Retina (tissue), 1 donor: ENCODE measurements at regions not wholly inside any gene's neighbourhood (a gene's known extent, or its start where the extent isn't known, plus 50 kb on each side); places are given as distances from the start of the nearest gene placed in this dataset.
"Not testable (repeated sequence)": the region's sequence is repeated elsewhere in the genome, so short reads cannot be mapped to it uniquely, and the experiment has no call there.

Experiments used
- DNase-seq: peaks from one replicate; pipeline ENCODE4 v3.0.0-alpha.2; 2016

- no peak for DNase-seq
Measured at GRCh38 chr3:61381745-61382392, 130.6 kb upstream of the FHIT start.

- no peak for DNase-seq
Measured at GRCh38 chr3:61387817-61388216, 136.6 kb upstream of the FHIT start.

GRCh38 chr3:61393480-61393947 is 142.3 kb upstream of the FHIT start:
- DNase-seq, result not testable (repeated sequence)

DNA sequence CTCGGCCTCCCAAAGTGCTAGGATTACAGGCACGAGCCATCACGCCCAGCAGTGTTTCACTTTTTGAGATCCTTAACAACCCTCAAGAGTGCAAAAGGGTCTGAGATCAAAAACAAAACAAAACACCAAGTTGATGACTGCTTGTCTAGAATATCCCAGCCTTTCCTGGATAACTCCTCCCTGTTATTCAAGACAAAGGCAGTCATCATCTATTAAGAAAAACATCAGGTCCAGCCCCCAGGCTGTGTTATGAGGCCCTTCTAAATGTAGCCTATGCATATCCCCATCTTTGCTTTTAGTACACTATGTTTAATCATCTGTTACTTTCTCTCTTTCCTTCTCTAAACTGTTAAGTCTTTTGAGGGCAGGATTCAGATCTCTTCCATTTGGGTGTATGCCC is 150.1 kb upstream of the FHIT start:
- DNase-seq, result no peak

DNA sequence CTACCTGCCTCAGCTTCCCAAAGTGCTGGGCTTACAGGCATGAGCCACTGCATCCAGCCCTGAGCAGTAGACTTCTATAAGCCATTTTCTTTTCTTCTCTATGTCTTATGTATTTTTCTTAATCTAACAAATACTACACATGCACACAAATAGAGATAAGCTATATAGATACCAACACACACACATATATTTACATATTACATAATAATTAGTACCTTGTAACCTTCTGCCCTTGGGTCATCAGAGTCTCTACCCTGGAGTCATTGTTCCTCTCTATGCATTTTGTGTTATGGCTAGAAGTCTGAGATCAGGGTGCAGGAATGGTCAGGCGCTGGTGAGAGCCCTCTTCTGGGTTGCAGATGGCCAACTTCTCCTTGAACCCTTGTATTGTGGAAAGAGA is 154.0 kb upstream of the PTPRG start:
- no peak for DNase-seq

GRCh38 chr3:61409638-61410037 is 151.7 kb upstream of the PTPRG start:
- no peak for DNase-seq

GRCh38 chr3:61410358-61410757 is 151.0 kb upstream of the PTPRG start:
- not testable (repeated sequence) for DNase-seq

DNA sequence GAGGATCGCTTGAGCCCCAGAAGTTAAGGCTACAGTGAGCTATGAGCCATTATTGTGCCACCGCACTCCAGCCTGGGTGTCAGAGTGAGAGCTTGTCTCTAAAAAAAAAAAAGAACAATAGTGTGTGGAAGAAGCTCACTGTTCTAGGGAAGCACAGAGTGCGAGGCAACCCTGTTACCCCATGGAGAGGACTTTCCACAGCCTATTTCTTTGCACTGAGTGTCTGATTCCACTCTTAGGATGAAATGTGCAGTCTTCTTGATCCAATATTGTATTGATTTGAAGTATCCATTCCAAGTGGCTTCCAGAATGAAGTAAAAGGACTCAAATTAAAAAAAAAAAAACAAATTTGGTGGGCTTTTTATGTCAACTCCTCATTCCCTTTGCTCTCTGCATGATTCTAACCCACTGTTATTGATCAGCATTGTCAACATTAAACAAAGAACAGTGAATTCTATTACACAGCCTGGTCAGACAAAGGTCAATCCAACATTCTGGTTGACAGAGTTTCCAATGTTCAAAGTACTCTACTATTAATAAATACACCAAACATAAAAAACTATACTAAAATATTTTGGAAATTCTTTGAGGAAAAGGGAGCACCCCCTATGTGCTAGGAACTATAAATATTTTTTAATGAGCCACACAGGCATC is 150.2 kb upstream of the PTPRG start:
- no peak for DNase-seq

- DNase-seq, result no peak
Measured at GRCh38 chr3:61414456-61414855, 146.9 kb upstream of the PTPRG start.

GRCh38 chr3:61415201-61415600 is 146.2 kb upstream of the PTPRG start:
- no peak for DNase-seq

GRCh38 chr3:61416618-61417017 is 144.8 kb upstream of the PTPRG start:
- no peak for DNase-seq

DNA sequence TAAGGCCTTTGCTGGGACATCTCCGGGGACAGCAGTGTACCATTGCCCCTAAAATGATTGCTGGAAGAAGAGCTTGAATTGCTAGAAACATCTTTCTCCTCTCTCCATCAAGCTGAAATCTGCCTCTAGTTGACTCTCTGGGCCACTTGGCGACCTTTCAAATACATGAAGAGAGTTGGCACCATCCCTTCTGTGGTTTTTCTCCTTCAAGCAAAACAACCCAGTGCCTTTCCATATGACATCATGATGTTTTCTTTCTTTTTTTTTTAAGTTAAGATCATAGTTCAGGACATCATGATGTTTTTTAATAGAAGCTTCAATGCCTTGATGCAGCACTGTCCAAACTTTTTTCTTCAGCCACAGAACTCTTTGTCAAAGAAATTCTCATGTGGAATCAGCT is 144.0 kb upstream of the PTPRG start:
- no peak for DNase-seq

- DNase-seq, result no peak
Measured at GRCh38 chr3:61420136-61420759, 141.1 kb upstream of the PTPRG start.

GRCh38 chr3:61422945-61423673 is 138.3 kb upstream of the PTPRG start:
- DNase-seq, result no peak

DNA sequence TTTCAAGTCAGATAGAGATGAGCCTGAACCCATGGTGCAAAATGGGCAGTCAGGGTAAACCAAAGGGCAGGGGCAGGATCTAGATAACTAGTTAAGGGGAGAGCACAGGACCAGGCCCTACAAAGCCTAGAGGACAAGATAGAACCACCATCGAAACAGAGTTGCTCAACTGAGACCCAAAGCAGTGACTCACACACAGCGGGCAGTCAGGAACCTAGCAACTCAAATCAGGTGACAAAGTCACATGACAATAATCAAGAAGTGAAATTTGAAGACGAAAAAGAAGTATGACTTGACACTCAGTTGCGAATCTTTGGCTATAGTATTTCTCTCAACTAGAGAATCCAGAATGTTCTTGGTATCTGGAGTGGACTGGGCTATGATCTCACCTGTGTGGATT is 136.0 kb upstream of the PTPRG start:
- no peak for DNase-seq

DNA sequence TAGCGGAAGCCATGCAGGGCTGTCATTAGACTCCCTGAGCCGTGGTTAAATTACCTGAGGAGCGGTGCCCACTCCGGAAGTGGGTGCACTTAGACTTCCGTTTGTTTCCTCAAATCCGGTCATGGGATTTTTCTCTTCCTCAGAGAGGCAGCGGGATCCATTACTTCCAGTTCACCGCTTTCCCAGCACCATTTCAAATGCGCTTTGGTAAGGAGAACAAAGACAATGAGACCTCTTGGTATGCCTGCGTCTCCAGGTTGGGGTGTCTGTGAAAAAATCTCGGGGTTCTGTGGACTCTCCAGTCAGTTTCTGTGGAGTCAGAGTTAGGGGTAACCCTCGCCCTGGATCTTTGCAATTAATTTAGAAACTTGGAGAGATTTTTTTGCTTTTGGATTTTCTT is 132.3 kb upstream of the PTPRG start:
- no peak for DNase-seq

- DNase-seq, result not testable (repeated sequence)
Measured at GRCh38 chr3:61434901-61435300, 126.5 kb upstream of the PTPRG start.

- not testable (repeated sequence) for DNase-seq
Measured at GRCh38 chr3:61435361-61435760, 126.0 kb upstream of the PTPRG start.

DNA sequence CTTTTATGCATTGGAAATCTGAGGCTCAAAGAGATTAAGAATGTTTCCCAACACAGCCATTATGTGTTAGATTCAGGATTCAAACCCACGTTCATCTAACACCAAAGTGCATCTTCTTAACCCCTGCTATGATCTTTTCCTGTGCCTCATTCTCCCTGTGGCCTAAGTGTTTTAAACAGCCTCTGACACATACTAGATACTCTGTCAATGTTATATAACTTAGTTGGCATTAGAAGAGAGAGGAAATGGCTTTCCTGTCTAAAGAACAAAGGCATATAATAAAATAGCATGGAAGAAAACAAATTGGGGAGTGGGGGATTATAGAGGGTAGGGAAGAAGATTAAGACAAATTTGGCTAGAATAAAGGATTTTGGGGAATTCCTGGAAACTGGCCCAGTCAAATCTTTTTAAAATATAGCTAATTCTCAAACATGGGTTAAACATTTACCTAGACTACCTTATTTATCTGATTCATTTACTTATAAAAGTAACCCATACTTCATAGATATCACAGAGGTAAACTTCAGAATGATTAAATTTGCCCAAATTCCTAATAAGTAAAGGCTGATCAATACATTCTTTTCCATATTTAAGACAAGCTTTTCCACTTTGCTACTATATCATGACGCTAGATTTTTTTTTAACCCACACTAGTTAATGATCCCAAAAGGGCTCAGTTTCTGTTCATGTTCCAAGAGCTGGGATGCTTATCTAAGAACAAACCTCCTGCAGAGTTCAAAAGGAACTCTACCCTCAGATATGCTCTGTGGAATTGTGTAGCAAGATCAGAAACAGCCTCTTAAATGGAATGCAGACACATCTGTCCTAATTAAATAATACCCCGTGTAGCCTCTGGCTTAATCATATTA is 122.9 kb upstream of the PTPRG start:
- DNase-seq, result no peak

GRCh38 chr3:61439122-61439458 is 122.3 kb upstream of the PTPRG start:
- DNase-seq, result no peak

- DNase-seq, result no peak
Measured at GRCh38 chr3:61442696-61443095, 118.7 kb upstream of the PTPRG start.

- DNase-seq, result no peak
Measured at GRCh38 chr3:61443886-61444285, 117.5 kb upstream of the PTPRG start.

DNA sequence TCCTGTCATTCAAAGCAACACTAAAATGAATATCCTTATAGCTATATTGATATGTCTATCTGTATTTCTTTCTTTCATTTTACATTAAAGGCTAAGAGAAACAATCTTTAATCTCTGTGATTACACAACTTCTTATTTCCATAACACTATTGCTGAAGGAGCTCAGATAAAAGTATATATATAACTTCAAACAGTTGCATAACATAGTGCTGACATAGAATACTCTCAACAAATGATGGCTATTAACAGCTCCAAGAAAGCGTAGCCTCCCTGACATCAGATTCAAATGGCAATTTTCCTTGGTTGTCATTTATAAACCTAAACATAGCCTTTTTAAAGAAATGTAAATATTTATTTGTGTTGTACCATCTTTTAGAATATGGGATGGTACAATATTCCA is 116.6 kb upstream of the PTPRG start:
- DNase-seq, result no peak
